ENCODE measurements at regions not wholly inside any gene's neighbourhood (a gene's known extent, or its start where the extent isn't known, plus 50 kb on each side); places are given as distances from the start of the nearest gene placed in this dataset.

DNA sequence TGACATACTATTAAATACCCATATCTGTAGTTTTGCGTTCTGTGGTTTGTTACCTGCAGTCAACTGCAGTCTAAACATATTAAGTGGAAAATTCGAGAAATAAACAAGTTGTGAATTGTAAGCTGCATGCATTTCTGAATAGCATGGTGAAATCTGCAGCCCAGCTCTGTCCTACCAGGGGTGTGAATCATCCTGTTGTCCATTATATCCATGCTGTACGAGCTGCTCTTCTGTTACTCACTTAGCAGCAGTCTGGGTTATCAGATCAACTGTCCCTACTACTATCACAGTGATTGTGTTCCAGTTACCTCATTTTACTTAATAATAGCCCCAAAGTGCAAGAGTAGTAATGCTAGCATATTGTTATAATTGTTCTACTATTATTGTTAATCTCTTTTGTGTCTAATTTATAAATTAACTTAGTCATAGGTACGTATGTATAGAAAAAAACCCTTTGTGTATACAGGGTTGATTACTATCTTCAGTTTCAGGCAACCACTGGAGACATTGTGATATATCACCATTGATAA, 173.7 kb upstream of the FAT4 start:
- no peaks in the 10 kb centered on the region for H3K27me3 ChIP-seq (ENCODE audit: control insufficient read depth, insufficient read depth, low read length)
- no peaks in the 10 kb centered on the region for H3K36me3 ChIP-seq (ENCODE audit: control insufficient read depth, insufficient read depth, low read length)
- no peak overlapping the region for H3K4me3 ChIP-seq (ENCODE audit: low read length)
- WGBS (ENCODE audit: insufficient coverage, low lambda C conversion rate), result 88% methylated on average over 3 of the region's 4 CpGs
- no peaks in the 10 kb centered on the region for H3K4me1 ChIP-seq (ENCODE audit: control insufficient read depth, insufficient read depth, low read length)
- DNase-seq, result no peak
- H3K9me3 ChIP-seq (ENCODE audit: control insufficient read depth, low read depth, low read length), result no peaks in the 10 kb centered on the region
- H3K27ac ChIP-seq (ENCODE audit: low read length), result no peak overlapping the region

- H3K27me3 ChIP-seq (ENCODE audit: control insufficient read depth, insufficient read depth, low read length), result no peaks in the 10 kb centered on the region
- WGBS (ENCODE audit: insufficient coverage, low lambda C conversion rate), result 67% methylated on average over 2 of the region's 2 CpGs
- no peaks in the 10 kb centered on the region for H3K36me3 ChIP-seq (ENCODE audit: control insufficient read depth, insufficient read depth, low read length)
- H3K9me3 ChIP-seq (ENCODE audit: control insufficient read depth, low read depth, low read length), result no peaks in the 10 kb centered on the region
- H3K4me3 ChIP-seq (ENCODE audit: low read length), result no peak overlapping the region
- H3K27ac ChIP-seq (ENCODE audit: low read length), result no peak overlapping the region
- no peak for DNase-seq
- no peaks in the 10 kb centered on the region for H3K4me1 ChIP-seq (ENCODE audit: control insufficient read depth, insufficient read depth, low read length)
Observed at GRCh38 chr4:125135652-125136051, 179.1 kb upstream of the FAT4 start.

GRCh38 chr4:125132729-125133128, 182.0 kb upstream of the FAT4 start:
- no peaks in the 10 kb centered on the region for H3K36me3 ChIP-seq (ENCODE audit: control insufficient read depth, insufficient read depth, low read length)
- H3K9me3 ChIP-seq (ENCODE audit: control insufficient read depth, low read depth, low read length), result no peaks in the 10 kb centered on the region
- H3K4me1 ChIP-seq (ENCODE audit: control insufficient read depth, insufficient read depth, low read length), result no peaks in the 10 kb centered on the region
- no peak overlapping the region for H3K4me3 ChIP-seq (ENCODE audit: low read length)
- no peaks in the 10 kb centered on the region for H3K27me3 ChIP-seq (ENCODE audit: control insufficient read depth, insufficient read depth, low read length)
- H3K27ac ChIP-seq (ENCODE audit: low read length), result no peak overlapping the region
- no CpG with 5 or more reads among the region's 2 CpGs for WGBS (ENCODE audit: insufficient coverage, low lambda C conversion rate)
- DNase-seq, result no peak

DNA sequence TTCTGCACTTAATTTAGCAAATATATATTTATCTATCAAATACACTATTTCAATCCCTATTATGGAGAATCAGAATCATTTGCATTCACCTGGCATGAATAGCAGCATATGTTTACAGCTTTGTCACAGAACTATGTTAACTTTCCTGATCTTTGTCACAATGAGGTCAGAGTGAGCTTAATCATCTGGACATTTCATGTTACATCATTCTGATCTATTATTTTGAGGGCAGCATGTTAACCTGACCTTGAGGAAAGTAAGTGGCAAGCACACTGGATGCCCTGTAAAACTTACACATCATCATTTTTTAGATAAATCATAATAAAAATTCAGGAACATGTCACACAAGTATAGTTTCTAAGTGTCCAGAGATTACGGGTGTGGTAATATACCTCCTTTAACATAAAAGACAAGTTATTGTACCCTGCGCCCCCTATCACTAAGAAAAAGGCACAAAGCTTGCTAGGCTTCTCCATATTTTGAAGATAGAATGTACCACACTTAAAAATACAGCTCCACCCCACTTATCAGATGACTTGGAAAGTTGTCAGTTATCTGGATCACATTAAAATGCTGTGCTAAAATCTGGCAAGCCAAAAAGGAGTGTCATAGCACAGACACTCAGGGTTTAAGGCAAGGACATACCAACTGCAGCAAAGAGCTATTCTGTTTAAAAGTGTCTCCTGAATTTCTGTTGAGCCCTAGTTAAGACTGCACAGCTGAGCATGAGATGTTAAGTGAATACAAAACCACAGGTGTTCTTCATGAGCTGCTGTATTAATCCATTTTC, 182.7 kb upstream of the FAT4 start:
- Histone ChIP-seq H3K27ac (ENCODE audit: low read length) (no peak overlapping the region), H3K4me1 (ENCODE audit: control insufficient read depth, insufficient read depth, low read length) (no peaks in the 10 kb centered on the region), H3K4me3 (ENCODE audit: low read length) (no peak overlapping the region), H3K27me3 (ENCODE audit: control insufficient read depth, insufficient read depth, low read length) (no peaks in the 10 kb centered on the region), H3K9me3 (ENCODE audit: control insufficient read depth, low read depth, low read length) (no peaks in the 10 kb centered on the region), H3K36me3 (ENCODE audit: control insufficient read depth, insufficient read depth, low read length) (no peaks in the 10 kb centered on the region)
- DNase-seq, result no peak
- WGBS (ENCODE audit: insufficient coverage, low lambda C conversion rate), result no CpG with 5 or more reads among the region's 2 CpGs

GRCh38 chr4:125125276-125125675, 189.5 kb upstream of the FAT4 start:
- no peaks in the 10 kb centered on the region for H3K36me3 ChIP-seq (ENCODE audit: control insufficient read depth, insufficient read depth, low read length)
- H3K9me3 ChIP-seq (ENCODE audit: control insufficient read depth, low read depth, low read length), result no peaks in the 10 kb centered on the region
- H3K27ac ChIP-seq (ENCODE audit: low read length), result no peak overlapping the region
- H3K4me1 ChIP-seq (ENCODE audit: control insufficient read depth, insufficient read depth, low read length), result no peaks in the 10 kb centered on the region
- 83% methylated on average over 2 of the region's 3 CpGs for WGBS (ENCODE audit: insufficient coverage, low lambda C conversion rate)
- no peak for DNase-seq
- H3K27me3 ChIP-seq (ENCODE audit: control insufficient read depth, insufficient read depth, low read length), result no peaks in the 10 kb centered on the region
- H3K4me3 ChIP-seq (ENCODE audit: low read length), result no peak overlapping the region

DNA sequence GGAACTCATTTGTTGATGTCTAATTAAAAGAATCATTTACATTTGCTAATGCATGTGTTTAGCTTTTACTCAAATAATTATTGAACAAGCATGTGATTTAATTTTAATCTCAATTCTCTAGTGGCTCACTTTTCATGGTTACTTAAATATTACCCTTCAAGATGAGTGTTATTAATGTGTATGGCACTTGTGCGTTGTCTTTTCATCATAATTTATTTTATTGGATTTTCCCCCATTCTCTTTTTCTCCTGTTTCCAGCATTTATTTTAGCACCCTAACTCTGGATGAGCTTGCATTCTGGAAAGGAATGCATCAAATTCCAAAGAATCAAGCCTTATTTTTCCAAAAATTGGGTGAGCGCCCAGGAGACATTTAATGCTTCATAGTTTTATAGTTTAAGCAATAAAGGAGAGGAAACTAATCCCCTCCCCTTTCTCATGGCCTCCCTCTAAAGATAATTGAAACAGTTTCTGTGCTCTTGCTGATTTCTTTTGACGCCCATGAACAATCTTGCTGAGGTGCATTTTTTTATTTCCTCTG, 191.1 kb upstream of the FAT4 start:
- peak in 1 of 2 donors; percentile 3 for DNase-seq

DNA sequence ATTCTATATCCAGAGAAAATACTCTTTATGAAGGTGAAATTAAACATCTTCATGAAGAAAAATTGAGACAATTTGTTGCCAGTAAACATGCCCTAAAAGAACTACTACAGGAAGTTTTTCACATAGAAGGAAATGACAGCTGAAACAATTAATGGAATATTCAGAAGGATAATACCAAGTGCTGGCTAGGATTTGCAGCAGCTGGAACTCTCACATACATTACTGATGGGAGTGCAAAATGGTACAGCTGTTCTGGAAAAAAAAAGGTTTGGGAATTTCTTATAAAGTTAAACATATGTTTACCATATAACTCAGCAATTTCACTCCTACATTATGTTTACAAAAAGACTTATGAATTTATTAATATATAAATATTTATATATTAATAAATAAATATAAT, 193.2 kb upstream of the FAT4 start:
- H3K4me3 ChIP-seq (ENCODE audit: low read length), result no peak overlapping the region
- no peaks in the 10 kb centered on the region for H3K27me3 ChIP-seq (ENCODE audit: control insufficient read depth, insufficient read depth, low read length)
- H3K36me3 ChIP-seq (ENCODE audit: control insufficient read depth, insufficient read depth, low read length), result no peaks in the 10 kb centered on the region
- DNase-seq, result no peak
- no peaks in the 10 kb centered on the region for H3K9me3 ChIP-seq (ENCODE audit: control insufficient read depth, low read depth, low read length)
- no peaks in the 10 kb centered on the region for H3K4me1 ChIP-seq (ENCODE audit: control insufficient read depth, insufficient read depth, low read length)
- H3K27ac ChIP-seq (ENCODE audit: low read length), result no peak overlapping the region

More for the DNA sequence above, 191.1 kb upstream of the FAT4 start:
- Histone ChIP-seq H3K36me3 (ENCODE audit: control insufficient read depth, insufficient read depth, low read length) (no peaks in the 10 kb centered on the region), H3K4me1 (ENCODE audit: control insufficient read depth, insufficient read depth, low read length) (no peaks in the 10 kb centered on the region), H3K9me3 (ENCODE audit: control insufficient read depth, low read depth, low read length) (no peaks in the 10 kb centered on the region), H3K27me3 (ENCODE audit: control insufficient read depth, insufficient read depth, low read length) (no peaks in the 10 kb centered on the region), H3K4me3 (ENCODE audit: low read length) (no peak overlapping the region), H3K27ac (ENCODE audit: low read length) (no peak overlapping the region)
- 71% methylated on average over 2 of the region's 3 CpGs for WGBS (ENCODE audit: insufficient coverage, low lambda C conversion rate)

GRCh38 chr4:125116431-125116830, 198.3 kb upstream of the FAT4 start:
- WGBS (ENCODE audit: insufficient coverage, low lambda C conversion rate), result no CpG with 5 or more reads among the region's 1 CpG
- Histone ChIP-seq H3K4me3 (ENCODE audit: low read length) (no peak overlapping the region), H3K9me3 (ENCODE audit: control insufficient read depth, low read depth, low read length) (no peaks in the 10 kb centered on the region), H3K27me3 (ENCODE audit: control insufficient read depth, insufficient read depth, low read length) (no peaks in the 10 kb centered on the region), H3K27ac (ENCODE audit: low read length) (no peak overlapping the region), H3K36me3 (ENCODE audit: control insufficient read depth, insufficient read depth, low read length) (no peaks in the 10 kb centered on the region), H3K4me1 (ENCODE audit: control insufficient read depth, insufficient read depth, low read length) (peaks cover 2% of the 10 kb centered on the region)
- DNase-seq, result no peak

DNA sequence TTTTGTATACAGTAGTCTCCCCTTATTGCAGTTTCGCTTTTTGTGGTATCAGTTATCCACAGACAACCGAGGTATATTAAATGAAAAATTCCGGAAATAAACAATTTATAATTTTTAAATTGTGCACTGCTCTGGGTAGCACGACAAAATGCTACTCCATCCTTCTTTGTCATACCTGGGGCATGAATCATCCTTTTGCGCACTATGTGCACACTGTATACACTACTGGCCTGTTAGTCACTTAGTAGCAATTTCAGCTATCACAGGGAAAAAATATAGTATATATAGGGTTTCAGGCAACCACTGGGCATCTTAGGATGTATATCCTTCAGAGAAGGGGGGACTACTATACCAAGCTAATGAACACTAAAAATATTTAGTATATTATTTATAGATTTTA, 198.8 kb upstream of the FAT4 start:
- DNase-seq, result no peak
- H3K4me3 ChIP-seq (ENCODE audit: low read length), result no peak overlapping the region
- H3K27me3 ChIP-seq (ENCODE audit: control insufficient read depth, insufficient read depth, low read length), result no peaks in the 10 kb centered on the region
- H3K36me3 ChIP-seq (ENCODE audit: control insufficient read depth, insufficient read depth, low read length), result no peaks in the 10 kb centered on the region
- H3K9me3 ChIP-seq (ENCODE audit: control insufficient read depth, low read depth, low read length), result no peaks in the 10 kb centered on the region
- H3K4me1 ChIP-seq (ENCODE audit: control insufficient read depth, insufficient read depth, low read length), result peaks cover 2% of the 10 kb centered on the region
- 89% methylated on average over 4 of the region's 5 CpGs for WGBS (ENCODE audit: insufficient coverage, low lambda C conversion rate)
- no peak overlapping the region for H3K27ac ChIP-seq (ENCODE audit: low read length)

DNA sequence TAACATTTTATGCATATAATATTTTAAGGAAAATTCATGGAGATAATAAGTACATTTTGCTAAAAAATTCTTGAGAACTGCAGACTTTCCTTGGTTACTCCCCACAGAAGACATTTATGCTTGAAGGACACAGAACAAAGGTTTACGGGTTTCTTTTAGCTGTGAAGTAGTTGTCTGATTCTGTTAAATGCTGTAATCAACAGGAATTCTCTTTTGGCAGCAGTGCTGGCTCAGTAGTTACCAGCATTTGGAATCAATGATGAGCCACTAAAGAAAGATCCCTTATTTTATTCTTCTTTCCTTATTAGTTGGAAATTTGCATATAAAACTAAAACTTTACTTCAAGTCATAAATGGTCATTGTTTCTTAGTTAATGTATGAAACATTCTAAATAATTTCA, 199.3 kb upstream of the FAT4 start:
- no peaks in the 10 kb centered on the region for H3K36me3 ChIP-seq (ENCODE audit: control insufficient read depth, insufficient read depth, low read length)
- no CpG with 5 or more reads among the region's 1 CpG for WGBS (ENCODE audit: insufficient coverage, low lambda C conversion rate)

GRCh38 chr4:125112536-125112935, 202.2 kb upstream of the FAT4 start:
- H3K4me1 ChIP-seq (ENCODE audit: control insufficient read depth, insufficient read depth, low read length), result peaks cover 2% of the 10 kb centered on the region
- H3K27me3 ChIP-seq (ENCODE audit: control insufficient read depth, insufficient read depth, low read length), result no peaks in the 10 kb centered on the region
- no peak for DNase-seq
- no peak overlapping the region for H3K27ac ChIP-seq (ENCODE audit: low read length)
- H3K36me3 ChIP-seq (ENCODE audit: control insufficient read depth, insufficient read depth, low read length), result no peaks in the 10 kb centered on the region
- H3K9me3 ChIP-seq (ENCODE audit: control insufficient read depth, low read depth, low read length), result no peaks in the 10 kb centered on the region
- H3K4me3 ChIP-seq (ENCODE audit: low read length), result no peak overlapping the region
- 60% methylated on average over 1 of the region's 3 CpGs for WGBS (ENCODE audit: insufficient coverage, low lambda C conversion rate)

More for the DNA sequence above, 199.3 kb upstream of the FAT4 start:
- no peak for DNase-seq
- no peaks in the 10 kb centered on the region for H3K27me3 ChIP-seq (ENCODE audit: control insufficient read depth, insufficient read depth, low read length)
- no peak overlapping the region for H3K4me3 ChIP-seq (ENCODE audit: low read length)
- H3K9me3 ChIP-seq (ENCODE audit: control insufficient read depth, low read depth, low read length), result no peaks in the 10 kb centered on the region
- no peak overlapping the region for H3K27ac ChIP-seq (ENCODE audit: low read length)
- peaks cover 2% of the 10 kb centered on the region for H3K4me1 ChIP-seq (ENCODE audit: control insufficient read depth, insufficient read depth, low read length)

Measured in large intestine (tissue), 3 donors.